GM23338 (cell line): ENCODE measurements at regions not wholly inside any gene's neighbourhood (a gene's known extent, or its start where the extent isn't known, plus 50 kb on each side); places are given as distances from the start of the nearest gene placed in this dataset.

ENCODE experiments used
- CTCF ChIP-seq, 2 experiments: fragments of 200-600 bp in 1 of 2; sonication (generic) in 1 of 2; conservative IDR thresholded peaks; 2 replicates each; pipeline versions ENCODE4 v1.5.1 to v1.6.1; 2016 to 2017; ENCODE audit warnings: antibody characterized with exemption in 2 of 2, low read depth in 2 of 2, mild to moderate bottlenecking in 2 of 2, moderate library complexity in 1 of 2
- ETS1 ChIP-seq: IDR thresholded peaks from 2 replicates; pipeline ENCODE4 v1.6.1; 2016; ENCODE audit warnings: antibody characterized with exemption
- JUNB ChIP-seq: IDR thresholded peaks from one replicate; pipeline ENCODE4 v1.6.1; 2016; ENCODE audit warnings: antibody characterized with exemption; ENCODE audit not compliant: unreplicated experiment
- POLR2AphosphoS5 ChIP-seq: IDR thresholded peaks from 2 replicates; pipeline ENCODE4 v1.6.1; 2016; ENCODE audit warnings: antibody characterized with exemption, low read depth
- STAT1 ChIP-seq: IDR thresholded peaks from one replicate; pipeline ENCODE4 v1.6.1; 2016; ENCODE audit warnings: antibody characterized with exemption; ENCODE audit not compliant: unreplicated experiment
- ZNF462 ChIP-seq: fragments of 250-450 bp; sonication (Bioruptor Pico); IDR thresholded peaks from 2 replicates; pipeline ENCODE4 v1.5.0; 2020; ENCODE audit warnings: mild to moderate bottlenecking, moderate library complexity

GRCh38 chr1:30027247-30027646 is 696.1 kb downstream of the MATN1 start (continued):
- no peak for TF ChIP-seq ZNF462 (CRISPR knock-in tag)
- no peak for TF ChIP-seq STAT1
- no peak for TF ChIP-seq CTCF (conservative IDR thresholded peaks at IDR 0.05; ENCODE audit: low read depth in 2 of 2)
- no peak for TF ChIP-seq ETS1
- TF ChIP-seq POLR2AphosphoS5, result no peak
- TF ChIP-seq JUNB, result no peak
